Kidney glomerular epithelial cell (primary cell): ENCODE measurements at regions not wholly inside any gene's neighbourhood (a gene's known extent, or its start where the extent isn't known, plus 50 kb on each side); places are given as distances from the start of the nearest gene placed in this dataset.
A peak's percentile ranks its signal among the peaks of the same experiment; 100 is the strongest.
"Not testable (repeated sequence)": the region's sequence is repeated elsewhere in the genome, so short reads cannot be mapped to it uniquely, and the experiment has no call there.

Experiments
- DNase-seq: peaks from one replicate; lab custom pipeline; 2025; lab: John Stamatoyannopoulos, UW

DNA sequence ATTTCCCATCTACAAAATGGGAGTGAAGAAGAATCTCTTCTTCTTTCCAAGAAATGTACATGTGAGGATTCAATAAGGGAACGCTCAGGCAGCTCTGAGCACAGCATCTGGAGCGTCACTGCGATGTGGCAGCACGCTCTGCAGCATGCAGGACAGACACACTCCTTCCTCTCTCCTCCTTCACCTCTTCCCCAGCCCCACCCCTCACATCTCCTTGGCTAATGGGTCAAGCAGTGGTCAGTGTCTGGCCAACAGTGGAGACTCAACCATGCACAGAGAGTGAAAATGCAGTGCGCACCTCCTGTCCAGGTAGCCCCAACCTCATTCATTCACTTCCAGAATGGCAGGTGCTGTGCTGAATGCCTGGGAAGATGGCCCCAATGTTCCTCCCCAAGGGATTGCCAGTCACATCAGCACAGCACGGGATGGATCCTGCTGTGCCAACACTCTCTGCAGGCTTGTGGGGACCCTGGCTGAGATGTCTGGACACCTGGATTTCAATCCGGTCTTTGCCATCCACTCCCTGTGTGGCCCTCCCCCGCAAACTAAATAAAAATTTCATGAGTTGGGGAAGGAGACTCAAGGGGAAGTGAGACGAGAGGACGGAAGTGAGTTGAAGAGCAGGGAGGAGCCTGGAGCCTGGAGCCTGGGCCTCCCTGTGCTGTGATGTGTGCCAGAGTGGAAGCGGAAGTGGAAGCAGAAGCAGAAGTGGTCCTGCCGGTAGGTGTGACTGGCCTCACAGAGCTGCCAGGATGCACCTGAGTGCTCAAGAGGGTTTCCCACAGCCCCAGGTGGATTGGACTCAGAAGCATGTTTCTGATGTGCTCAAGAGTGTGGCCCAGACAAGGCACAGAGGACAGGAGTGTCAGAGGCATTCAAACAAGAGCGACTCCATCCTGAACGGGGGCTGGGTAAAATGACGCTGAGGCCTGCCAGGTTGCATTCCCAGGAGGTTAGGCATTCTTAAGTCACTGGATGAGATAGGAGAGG lies 163.9 kb downstream of the SMAD6 start:
- no peak for DNase-seq

DNA sequence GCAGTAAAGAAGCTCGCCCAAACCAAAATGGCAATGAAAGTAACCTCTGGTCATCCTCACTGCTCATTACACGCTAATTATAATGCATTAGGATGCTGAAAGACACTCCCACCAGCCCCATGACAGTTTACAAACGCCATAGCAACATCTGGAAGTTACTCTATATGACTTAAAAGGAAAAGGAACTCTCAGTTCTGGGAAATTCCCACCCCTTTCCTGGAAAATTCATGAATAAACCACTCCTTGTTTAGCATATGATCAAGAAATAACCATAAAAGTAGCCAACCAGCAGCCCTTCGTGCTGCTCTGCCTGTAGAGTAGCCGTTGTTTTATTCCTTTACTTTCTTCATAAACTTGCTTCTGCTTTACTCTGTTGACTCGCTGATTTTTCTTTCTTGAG lies 164.6 kb downstream of the SMAD6 start:
- no peak for DNase-seq

DNA sequence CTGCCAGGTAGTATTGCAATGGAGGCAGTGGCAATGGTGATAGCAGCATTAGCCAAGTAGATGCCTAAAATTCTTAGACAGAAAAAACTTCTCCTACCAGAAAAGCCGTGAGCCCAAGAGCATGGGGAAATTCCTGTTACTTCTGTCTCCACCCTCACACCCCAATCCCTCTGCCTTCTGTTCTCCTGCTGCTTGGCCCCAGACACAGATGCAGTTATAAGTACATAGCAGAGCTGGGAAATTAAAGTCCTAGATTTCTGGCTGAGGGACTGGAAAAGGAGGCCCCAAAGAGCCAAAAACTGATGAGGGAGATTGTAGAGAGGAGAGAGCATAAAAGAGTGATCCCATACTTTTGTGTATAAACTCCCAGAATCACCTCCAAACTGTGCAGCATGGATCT lies 166.9 kb downstream of the SMAD6 start:
- no peak for DNase-seq

DNA sequence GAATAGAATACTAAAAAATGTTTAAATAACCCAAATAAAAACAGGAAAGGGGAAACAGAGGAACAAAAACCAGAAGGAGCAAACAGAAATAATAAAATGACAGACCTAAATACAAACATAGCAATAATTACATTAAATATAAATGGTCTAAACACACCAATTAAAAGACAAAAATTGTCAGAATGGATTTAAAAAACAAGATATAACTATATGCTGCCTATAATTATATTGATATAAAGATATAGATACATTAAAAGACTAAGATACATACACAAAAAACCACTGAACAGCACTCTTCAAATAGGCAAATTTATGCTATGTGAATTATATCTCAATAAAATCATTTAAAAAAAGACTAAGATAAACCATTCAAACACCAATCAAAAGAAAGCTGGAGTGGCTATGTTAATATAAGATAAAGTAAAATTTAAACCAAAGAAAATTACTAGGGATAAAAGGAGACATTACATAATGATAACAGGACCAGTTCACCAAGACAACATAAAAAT lies 168.9 kb downstream of the SMAD6 start:
- DNase-seq = no peak

DNA sequence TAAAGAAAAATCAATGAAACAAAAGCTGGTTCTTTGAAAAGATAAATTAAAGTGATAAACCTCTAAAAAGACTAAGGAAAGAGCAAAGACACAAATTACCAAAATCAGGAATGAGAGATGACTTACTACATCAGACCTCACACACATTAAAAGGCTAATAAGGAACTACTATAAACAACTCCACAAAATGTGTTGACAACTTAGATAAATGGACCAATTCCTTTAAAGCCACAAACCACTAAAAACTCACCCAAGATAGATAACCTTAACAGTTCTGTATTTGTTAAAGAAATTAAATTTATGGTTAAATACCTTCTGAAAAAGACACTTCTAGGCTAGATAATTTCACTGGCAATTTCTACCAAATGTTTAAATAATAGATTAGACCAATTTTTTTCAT lies 170.4 kb downstream of the SMAD6 start:
- no peak for DNase-seq

DNA sequence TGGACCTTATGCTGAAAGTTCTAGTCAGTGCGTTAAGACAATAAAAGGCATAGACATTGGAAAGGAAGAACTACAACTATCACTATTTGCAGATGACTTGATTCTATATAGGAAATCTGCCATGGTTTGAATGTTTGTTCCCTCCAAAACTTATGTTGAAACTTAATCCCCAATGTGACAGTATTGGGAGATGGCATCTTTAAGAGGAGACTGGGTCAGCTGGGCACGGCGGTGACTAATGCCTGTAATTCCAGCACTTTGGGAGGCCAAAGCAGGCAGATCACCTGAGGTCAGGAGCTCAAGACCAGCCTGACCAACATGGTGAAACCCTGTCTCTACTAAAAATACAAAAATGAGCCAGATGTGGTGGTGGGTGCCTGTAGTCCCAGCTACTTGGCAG lies 171.3 kb downstream of the SMAD6 start:
- not testable (repeated sequence) for DNase-seq

DNA sequence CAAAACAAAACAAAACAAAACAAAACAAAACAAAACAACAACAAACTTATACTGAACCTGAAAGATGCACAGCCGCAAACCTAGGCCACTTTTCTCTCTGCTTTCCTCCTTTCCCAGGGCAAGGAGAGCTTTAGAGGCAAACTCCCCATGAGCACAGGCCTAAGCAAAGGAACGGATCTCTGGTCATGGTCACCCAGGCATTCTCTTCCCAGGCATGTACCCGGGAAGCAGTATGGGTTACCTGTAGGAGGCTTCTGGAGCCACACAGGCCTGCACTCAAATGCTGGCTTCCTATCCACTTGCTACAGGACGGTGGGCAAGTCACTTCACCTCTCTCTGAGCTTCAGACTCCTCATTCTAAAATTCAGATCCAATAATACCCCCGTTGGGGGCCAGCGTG lies 171.8 kb downstream of the SMAD6 start:
- DNase-seq = no peak

DNA sequence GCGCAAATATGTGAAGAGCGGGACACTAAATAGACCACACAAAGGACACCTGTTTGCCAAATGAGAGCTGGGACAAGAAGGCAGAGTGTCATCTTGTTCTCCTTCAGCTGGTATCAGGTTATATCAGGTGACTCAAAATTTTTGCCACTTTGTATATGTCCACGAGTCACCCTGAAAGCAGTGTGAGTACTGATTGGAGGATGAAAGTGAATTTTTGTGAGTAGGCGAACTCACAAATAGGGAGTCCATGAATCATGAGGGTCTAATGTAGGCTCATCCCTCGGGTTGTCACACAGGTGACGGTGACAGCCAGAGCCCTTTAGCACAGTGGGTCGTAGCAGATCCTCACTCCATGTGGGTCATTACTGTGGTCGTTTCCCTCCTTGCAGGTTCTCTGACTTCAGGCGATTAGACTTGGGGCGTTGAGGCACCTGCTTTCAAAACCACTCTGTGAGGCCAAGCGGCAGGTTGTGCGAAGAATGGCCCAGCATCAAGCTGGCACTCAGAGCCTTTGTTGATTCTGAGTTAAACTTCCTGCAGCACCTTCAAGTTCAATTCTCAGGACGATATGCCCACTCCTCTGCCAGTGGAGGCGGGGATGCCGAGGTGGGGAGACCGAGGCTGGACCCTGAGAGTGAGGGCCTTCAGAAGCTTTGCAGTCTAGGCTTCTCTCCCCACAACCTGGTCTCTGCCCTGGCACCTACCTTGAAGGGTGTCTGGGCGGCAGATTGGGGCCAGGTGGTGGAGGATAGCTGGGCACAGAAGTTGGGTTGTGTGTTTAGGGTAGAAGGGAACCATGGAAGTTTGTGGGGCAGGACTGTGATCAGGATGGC lies 173.8 kb downstream of the SMAD6 start:
- no peak for DNase-seq

DNA sequence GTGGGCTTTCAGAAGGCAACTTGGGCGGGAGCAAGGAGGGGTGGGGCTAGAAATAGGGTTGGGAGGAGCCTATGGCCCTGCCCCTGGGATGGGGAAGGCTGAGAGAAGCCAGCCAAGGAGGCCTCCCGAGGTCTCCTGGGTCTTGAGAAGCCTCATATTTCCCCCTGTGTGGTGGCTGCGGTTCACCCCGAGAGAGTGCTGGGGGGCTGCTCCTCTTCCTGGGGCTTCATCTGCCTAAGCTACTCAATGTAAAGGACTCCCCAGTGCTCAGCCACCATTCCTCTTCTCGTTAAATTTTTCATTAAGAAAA lies 174.3 kb downstream of the SMAD6 start:
- DNase-seq = no peak

DNA sequence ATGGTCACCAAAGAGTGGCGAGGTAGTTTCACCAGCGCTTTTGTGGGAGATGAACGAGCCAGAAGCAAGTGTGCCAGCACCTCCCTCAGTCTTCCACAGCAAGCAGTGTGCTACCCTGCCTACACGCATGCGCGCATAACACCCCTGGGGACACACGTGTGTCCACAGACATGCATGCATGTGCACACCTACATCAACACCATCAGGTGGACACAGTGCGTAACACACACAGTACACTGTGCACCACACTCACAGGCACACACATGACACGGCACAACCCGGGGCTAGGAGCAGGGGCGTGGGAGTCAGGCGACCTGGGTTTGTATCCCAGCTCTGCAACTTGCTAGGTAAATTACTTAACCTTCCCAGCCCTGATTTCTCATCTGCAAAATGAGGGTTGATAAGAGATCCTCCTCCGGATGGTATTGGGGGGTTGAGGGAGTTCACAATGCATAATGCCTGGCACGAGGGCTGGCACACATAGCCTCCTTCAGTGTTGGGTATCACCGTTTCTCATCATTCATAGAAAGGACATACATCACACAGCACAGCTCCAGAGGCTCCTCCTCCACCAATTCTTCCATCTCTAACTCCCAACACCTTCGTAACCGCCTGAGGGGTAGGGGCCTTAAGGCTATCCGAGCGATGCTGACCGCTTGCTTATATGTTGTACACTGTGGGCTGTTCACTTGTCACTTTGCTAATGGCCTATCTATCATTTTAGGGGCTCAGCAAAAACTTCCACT lies 174.9 kb downstream of the SMAD6 start:
- no peak for DNase-seq

DNA sequence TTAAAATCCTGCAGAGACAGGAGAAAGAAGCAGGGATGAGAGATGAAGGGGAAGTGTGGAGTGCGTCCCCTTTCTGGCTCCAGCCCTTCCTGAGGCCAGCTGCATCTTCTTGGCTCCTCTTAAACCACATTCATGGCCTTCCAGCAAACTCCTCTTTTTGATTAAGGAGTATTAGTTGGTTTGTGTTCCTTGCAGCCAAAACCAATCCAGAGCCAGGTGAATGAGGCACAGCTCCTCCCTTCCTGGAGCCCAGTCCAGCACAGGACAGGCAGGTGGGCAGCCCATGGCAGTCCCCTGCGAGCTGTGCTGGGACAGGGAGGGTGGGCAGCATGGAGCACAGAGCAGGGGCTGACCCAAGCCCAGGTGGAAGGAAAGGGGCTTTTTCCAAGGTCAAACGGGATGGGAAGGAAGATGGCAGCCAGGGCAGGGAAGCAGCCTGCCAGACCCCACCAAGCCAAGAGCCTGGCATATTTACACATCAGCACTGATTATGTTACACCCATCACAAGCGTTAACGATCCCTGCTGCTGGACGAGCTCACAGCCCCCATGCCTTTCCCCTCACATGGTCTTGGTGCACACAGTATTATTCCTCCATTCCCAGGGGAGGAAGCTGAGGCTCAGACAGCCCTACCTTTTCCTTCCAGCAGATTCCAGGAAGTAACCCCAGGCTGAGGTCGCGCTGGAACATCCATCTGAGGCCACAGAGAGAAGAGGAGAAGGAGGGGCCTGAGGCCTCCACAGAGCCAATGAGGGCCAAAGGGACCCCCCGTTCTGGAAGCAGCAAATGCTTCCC lies 175.6 kb downstream of the SMAD6 start:
- no peak for DNase-seq

DNA sequence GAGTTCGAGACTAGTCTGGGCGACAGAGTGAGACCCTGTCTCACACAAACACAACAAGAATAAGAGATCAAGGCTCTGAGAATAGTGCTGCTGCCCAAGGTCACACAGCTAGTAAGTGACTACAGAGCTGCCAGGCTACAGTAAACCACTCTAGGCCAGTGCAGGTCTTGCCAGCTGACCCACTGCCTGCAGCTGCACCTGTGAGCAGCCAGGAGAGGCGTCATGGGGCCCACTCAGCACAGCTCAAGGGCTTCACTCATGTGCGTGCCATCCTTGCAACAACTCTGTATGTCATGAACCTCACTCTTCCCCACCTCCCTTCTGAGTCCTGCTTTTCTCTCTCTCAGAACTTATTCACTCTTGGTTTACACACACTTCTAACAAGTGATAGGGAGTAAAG lies 176.7 kb downstream of the SMAD6 start:
- no peak for DNase-seq

DNA sequence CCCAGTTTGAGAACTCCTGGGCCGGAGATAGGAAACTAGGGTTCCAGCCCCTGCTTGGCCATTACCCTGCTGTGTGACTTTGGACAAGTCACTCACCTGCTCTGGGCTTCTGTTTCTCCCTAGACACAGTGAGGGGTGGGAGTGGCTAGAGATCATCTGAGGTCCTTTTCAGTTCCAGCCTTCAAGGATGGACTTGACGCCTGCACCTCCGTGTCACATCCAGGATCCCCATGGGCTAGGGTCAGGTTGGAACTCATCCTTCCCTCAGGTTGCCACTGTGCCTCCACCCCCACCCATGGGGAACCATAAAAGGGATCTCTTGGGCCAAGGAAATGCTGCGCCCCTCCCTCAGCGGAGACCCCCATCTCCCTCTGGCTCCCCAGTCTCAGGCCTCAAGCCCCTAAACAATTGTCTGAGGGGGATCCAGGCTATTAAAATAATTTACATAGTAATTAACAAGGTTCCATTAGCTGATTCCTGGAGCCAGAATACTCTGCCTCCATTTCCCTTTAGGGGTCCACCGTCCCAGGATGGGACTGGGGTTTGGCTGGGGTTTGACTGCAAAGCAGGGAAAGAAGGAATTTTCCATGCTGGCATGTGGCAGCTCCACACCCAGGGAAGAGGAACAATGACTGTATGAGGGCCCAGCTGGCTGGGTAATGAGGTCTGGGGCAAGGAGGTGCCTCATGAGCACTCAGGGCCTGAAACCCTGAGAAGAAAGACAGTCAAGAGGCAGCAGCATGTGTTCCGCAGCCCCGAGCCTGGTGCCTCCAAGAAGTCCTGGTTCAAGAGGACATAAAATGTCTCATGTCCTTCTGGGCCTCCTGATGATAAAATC lies 177.7 kb downstream of the SMAD6 start:
- no peak for DNase-seq

DNA sequence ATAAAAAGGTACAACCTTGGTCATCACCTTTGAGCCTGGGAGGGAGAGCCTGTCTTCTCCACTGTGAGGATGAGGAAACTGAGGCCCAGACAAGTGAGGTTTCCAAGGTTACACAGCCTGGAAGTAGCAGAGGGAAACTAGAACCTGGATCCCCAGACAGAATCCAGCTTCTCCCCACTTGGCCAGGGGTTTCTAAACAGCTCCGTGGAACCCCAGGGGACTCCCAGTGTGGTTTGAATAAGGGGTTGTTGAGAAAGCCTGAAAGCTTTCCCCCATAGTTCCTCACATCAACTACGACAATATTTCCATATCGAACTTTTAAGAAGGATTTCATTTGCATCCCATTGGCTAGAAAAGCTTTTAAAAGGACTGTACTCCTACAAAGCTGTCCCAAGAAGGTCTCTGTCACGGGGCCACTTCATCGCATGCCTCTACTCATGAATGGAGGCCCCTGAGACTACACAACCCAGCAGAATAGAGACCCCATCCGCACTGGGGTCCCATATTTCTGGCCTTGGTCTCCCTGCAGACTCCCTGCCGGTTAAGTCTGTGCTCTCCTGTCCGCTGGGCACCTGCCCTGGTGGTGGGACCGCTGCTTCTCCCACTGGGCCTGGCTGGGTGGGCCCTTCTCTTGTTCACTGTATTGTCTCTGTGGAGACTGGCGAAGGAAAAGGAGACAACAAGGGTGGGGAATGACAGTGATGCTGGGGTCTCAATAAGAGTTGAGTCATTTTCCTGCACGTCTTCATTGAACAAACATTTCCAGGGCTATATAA lies 178.5 kb downstream of the SMAD6 start:
- DNase-seq = no peak

DNA sequence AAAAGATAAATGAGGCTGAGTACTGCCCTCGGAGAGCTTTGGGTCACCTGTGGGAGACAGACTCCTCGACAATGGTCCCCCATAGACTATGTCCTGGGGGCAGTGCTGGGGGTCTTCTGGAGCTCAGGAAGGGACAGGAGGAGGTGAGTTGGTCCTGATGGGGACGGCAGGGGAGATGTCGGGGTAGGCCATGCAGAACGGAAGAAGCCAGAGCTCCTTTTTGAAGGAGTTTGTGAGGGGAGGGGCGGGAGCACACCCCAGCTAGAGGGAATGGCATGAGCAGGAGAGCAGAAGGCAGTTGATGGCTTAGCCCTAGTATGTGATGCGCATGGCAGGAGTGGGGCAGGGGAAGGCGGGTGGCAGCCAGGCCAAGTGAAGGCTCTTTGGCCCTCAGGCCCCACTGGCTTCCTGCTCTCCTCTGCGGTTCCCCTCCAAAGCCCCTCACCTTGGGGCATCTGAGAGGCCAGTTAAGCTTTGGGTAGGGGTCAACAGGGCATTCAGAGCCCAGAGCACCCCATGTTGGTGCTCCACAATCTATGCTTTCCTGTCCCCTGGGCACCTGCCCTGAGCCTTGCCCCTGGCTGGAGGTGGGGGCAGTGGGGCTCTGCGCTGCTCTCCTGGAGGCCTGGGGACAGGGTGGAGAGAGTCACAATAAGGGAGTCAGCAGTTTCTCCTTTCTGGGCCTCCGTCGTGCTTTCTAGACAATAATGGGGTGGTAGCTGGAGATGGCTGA lies 179.3 kb downstream of the SMAD6 start:
- DNase-seq = no peak

DNA sequence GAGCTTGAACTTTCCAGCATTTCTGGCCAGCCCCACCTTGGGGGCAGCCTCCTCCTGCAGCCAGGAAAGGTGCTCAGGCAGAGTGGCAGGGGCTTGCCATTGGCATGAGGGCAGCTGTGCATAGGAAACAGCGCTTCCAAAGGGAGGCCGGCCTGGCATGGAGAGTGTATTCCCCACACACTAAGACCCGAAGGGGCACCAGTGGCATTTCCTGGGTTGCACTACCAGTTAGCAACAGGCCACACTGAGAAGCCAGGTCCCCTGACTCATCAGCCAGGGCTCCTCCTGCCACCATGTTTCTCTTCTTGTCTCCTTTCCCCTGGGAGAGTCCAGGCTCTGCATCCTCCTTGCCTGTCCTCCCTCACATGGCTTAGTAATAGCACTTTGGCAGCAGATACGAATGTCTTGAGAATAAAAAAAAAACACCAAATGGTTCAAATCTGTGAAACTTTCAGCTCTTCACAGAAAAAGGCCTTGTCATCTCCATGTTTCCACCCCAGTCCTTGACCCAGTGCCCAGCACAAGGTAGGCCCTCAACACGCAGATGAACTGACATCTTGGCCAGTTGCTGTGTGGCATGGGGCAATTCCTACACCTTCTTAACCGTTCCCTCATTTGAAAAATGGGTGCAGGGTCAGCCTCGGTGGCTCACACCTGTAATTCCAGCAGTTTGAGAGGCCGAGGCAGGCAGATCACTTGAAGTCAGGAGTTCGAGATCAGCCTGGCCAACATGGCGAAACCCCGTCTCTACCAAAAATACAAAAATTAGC lies 180.4 kb downstream of the SMAD6 start:
- DNase-seq = peak; percentile 41

DNA sequence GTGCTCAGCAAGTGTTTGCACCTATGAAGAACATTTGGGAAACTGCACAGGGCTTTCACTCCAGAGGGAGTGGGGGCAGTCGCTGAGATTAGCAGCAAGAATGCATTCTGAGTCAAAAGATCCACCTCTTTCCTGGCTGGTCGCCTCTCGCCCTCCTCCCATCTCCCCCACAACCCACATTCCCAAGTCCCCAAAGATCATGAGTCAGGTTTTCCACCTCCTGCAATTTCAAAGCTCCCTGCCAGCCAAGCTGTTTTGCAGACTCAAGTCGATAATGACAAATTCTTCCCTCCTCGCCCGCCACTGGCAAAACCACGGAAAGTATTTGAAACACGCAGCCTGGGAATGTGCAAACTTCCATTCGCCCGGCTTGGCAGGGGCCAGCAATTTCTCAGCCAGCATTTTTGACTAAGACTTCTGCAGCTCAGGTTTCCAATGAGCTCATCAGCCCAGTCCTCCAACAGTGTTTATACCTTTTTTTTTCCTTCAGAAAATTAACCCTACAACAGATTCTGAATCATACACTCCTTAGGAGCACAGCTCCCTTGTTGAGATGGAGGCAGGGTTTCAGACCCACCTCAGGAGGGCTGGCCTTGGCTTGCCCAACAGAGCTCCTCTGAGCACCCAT lies 181.4 kb downstream of the SMAD6 start:
- DNase-seq = peak; percentile 100

DNA sequence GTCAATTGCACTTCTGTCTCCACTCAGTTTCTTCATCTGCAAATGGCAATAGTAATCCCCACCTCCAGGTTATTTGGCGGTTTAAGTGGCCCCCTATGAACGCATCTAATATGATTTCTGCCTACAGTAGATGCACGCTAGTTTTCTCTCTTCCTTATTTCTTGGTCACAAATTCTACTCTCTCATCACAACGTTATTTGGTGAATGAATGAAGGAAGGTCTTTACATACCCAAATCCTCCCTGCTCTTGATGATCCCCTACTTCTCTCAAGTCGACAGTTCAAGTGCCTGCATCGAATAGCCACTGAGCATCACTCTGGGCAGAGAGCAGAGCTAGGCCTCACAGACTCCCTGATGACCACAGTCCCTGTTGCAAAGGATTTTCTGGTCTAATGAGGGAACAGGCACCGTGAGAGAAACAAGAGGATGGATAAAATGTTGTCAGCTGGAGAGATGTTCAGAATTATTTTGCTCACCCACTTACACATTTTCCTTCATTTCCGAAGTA lies 181.2 kb upstream of the SMAD3 start:
- no peak for DNase-seq
